Endothelial cell of umbilical vein (primary cell): ENCODE measurements at regions not wholly inside any gene's neighbourhood (a gene's known extent, or its start where the extent isn't known, plus 50 kb on each side); places are given as distances from the start of the nearest gene placed in this dataset.

Source experiments
- BruUV-seq: library from RNA; stranded (reverse); fragments of 400-500 nt; replicated peaks from 2 replicates; lab custom pipeline; 2021; lab: Mats Ljungman, UMichigan
- CTCF ChIA-PET: fragments of 300-600, 350-600 bp; sonication (Branson Sonifier 250); formaldehyde crosslinking; loops from one replicate; lab custom pipeline; 2021; ENCODE audit warnings: antibody characterized with exemption, inconsistent platforms; lab: Charles Lee
- POLR2A ChIA-PET: fragments of 300-600, 350-600 bp; sonication (Branson Sonifier 250); formaldehyde crosslinking; loops from one replicate; lab custom pipeline; 2021; ENCODE audit warnings: antibody characterized with exemption, inconsistent platforms; lab: Charles Lee
- DNase-seq: peaks from one replicate; pipeline ENCODE4 v3.0.0-alpha.2; 2011; ENCODE audit warnings: low read depth, low spot score
- FAIRE-seq: peaks from 2 replicates; lab custom pipeline; 2011; peaks lifted over from hg19 to GRCh38; lab: Jason Lieb, UNC
- H2AFZ ChIP-seq: 2 replicates; pipeline ENCODE4 v1.6.0; 2012; ENCODE audit warnings: low read depth, low read length, control low read depth, inconsistent platforms
- H3K27ac ChIP-seq: 2 replicates; pipeline ENCODE4 v1.5.1; 2011; ENCODE audit warnings: low read depth, mild to moderate bottlenecking, control low read depth, low read length, moderate library complexity; ENCODE audit not compliant: insufficient read depth
- H3K27me3 ChIP-seq, 2 experiments: 2 replicates each; pipeline versions ENCODE4 v1.6.0 to v1.6.1; 2011; ENCODE audit warnings: low read length in 2 of 2, mixed read lengths in 1 of 2; ENCODE audit not compliant: control insufficient read depth in 2 of 2, insufficient read depth in 2 of 2
- H3K36me3 ChIP-seq, 2 experiments: 2 replicates in 1 of 2; 3 replicates in 1 of 2; pipeline ENCODE4 v1.5.1; 2011; ENCODE audit warnings: low read length in 2 of 2, mild to moderate bottlenecking in 1 of 2, moderate library complexity in 1 of 2; ENCODE audit not compliant: control insufficient read depth in 2 of 2, insufficient read depth in 2 of 2; ENCODE audit errors: extremely low read depth in 1 of 2
- H3K4me1 ChIP-seq: 3 replicates; pipeline ENCODE4 v1.5.1; 2011; ENCODE audit warnings: mild to moderate bottlenecking, low read length; ENCODE audit not compliant: control insufficient read depth, insufficient read depth; ENCODE audit errors: extremely low read depth
- H3K4me2 ChIP-seq: 2 replicates; pipeline ENCODE4 v1.6.1; 2011; ENCODE audit warnings: low read length, control low read depth, mixed read lengths; ENCODE audit not compliant: insufficient read depth
- H3K4me3 ChIP-seq, 3 experiments: fragments of 200-600 bp in 1 of 3; sonication (generic), shearing (Covaris generic) in 1 of 3; replicated peaks in 1 of 3; 2 replicates each; pipeline ENCODE4 v1.5.1; 2011 to 2016; ENCODE audit warnings: control low read depth in 3 of 3, low read length in 3 of 3, mild to moderate bottlenecking in 2 of 3, inconsistent platforms in 1 of 3, low read depth in 1 of 3, moderate library complexity in 1 of 3; ENCODE audit not compliant: insufficient read depth in 1 of 3
- H3K79me2 ChIP-seq: 2 replicates; pipeline ENCODE4 v1.6.0; 2012; ENCODE audit warnings: low read length, inconsistent platforms; ENCODE audit not compliant: control insufficient read depth, insufficient read depth
- H3K9ac ChIP-seq: replicated peaks from 2 replicates; pipeline ENCODE3; 2011; ENCODE audit warnings: low read length, control low read depth; ENCODE audit not compliant: insufficient read depth; ENCODE audit errors: extremely low read depth
- H3K9me1 ChIP-seq: replicated peaks from 3 replicates; pipeline ENCODE4 v1.6.0; 2011; ENCODE audit warnings: mild to moderate bottlenecking, low read length; ENCODE audit not compliant: control insufficient read depth, insufficient read depth; ENCODE audit errors: extremely low read depth
- H3K9me3 ChIP-seq: replicated peaks from 2 replicates; pipeline ENCODE4 v1.5.1; 2012; ENCODE audit warnings: low read length, inconsistent platforms; ENCODE audit not compliant: control insufficient read depth, insufficient read depth
- H4K20me1 ChIP-seq: replicated peaks from 2 replicates; pipeline ENCODE3; 2011; ENCODE audit warnings: mild to moderate bottlenecking, low read length; ENCODE audit not compliant: control insufficient read depth, insufficient read depth; ENCODE audit errors: extremely low read depth
- EZH2 ChIP-seq: IDR thresholded peaks from 2 replicates; pipeline ENCODE4 v1.6.1; 2012; ENCODE audit warnings: borderline replicate concordance, low read depth, mild to moderate bottlenecking, moderate library complexity, low read length, inconsistent platforms; ENCODE audit not compliant: severe bottlenecking
- FOS ChIP-seq: IDR thresholded peaks from 2 replicates; pipeline ENCODE4 v1.6.1; 2011; ENCODE audit warnings: mild to moderate bottlenecking, low read length, moderate library complexity, borderline replicate concordance; ENCODE audit not compliant: insufficient read depth
- GATA2 ChIP-seq: IDR thresholded peaks from 2 replicates; pipeline ENCODE4 v1.7.0; 2011; ENCODE audit warnings: low read depth, mild to moderate bottlenecking, moderate library complexity, mixed read lengths, low read length; ENCODE audit not compliant: insufficient read length, insufficient read depth
- MYC ChIP-seq: IDR thresholded peaks from one replicate; pipeline ENCODE4 v1.6.1; 2011; ENCODE audit warnings: mild to moderate bottlenecking, low read depth, low read length
- POLR2A ChIP-seq: IDR thresholded peaks from 2 replicates; pipeline ENCODE4 v1.6.1; 2012; ENCODE audit warnings: low read depth, mild to moderate bottlenecking, control low read depth, low read length
- POLR2AphosphoS5 ChIP-seq: IDR thresholded peaks from 2 replicates; pipeline ENCODE4 v1.6.1; 2012; ENCODE audit warnings: low read depth, mild to moderate bottlenecking, control low read depth, low read length, moderate library complexity; ENCODE audit not compliant: insufficient read depth
- dilution Hi-C: fragments of 300-500 bp; cut with MboI; formaldehyde crosslinking; loops from one replicate; pipeline ENCODE4 v1.15.0; 2019; ENCODE audit warnings: low sequenced_read_pairs; ENCODE audit not compliant: extremely low pct_ligation_motif_present
- intact Hi-C: fragments of 100-400 bp; cut with micrococcal nuclease; formaldehyde crosslinking; loops from one replicate; pipeline ENCODE4 v1.10.0; 2022
- TF ChIP-seq, protein P1 (sequence below), 2 donors: IDR thresholded peaks; 1 replicate in 1 of 2; 2 replicates in 1 of 2; pipeline ENCODE4 v1.5.1; 2011; ENCODE audit warnings: low read length in 2 of 2, mild to moderate bottlenecking in 2 of 2, moderate library complexity in 2 of 2, control low read depth in 1 of 2, inconsistent platforms in 1 of 2, low read depth in 1 of 2; ENCODE audit not compliant: insufficient read depth in 1 of 2; ENCODE audit errors: extremely low read depth in 1 of 2
- TF ChIP-seq, protein P2 (sequence below): IDR thresholded peaks from 2 replicates; pipeline ENCODE4 v1.6.1; 2011; ENCODE audit not compliant: insufficient read depth, insufficient read length

DNA sequence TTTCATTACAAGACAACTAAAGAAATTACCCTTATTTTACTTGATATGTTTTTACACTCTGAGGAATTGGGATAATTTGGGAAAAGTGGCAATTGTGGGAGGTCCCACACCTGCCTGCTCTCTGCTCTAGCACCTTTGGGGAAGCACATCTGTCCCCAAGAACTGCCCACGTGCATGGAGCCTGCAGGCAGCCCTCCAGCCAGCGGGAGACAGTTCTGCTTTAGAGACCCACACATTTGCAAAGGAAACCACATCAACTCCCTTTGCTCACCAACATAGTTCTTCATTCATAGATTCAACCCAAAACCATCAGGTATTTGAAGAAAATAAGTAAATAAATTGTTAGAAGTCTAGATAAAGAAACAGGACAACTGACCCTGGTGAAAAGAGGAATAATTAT is 239.9 kb upstream of the ID2 start:
- H4K20me1 ChIP-seq = no peaks in the 10 kb centered on the region
- TF ChIP-seq, protein P1, sequence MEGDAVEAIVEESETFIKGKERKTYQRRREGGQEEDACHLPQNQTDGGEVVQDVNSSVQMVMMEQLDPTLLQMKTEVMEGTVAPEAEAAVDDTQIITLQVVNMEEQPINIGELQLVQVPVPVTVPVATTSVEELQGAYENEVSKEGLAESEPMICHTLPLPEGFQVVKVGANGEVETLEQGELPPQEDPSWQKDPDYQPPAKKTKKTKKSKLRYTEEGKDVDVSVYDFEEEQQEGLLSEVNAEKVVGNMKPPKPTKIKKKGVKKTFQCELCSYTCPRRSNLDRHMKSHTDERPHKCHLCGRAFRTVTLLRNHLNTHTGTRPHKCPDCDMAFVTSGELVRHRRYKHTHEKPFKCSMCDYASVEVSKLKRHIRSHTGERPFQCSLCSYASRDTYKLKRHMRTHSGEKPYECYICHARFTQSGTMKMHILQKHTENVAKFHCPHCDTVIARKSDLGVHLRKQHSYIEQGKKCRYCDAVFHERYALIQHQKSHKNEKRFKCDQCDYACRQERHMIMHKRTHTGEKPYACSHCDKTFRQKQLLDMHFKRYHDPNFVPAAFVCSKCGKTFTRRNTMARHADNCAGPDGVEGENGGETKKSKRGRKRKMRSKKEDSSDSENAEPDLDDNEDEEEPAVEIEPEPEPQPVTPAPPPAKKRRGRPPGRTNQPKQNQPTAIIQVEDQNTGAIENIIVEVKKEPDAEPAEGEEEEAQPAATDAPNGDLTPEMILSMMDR (IDR thresholded peaks at IDR 0.05; ENCODE audit: extremely low read depth in 1 of 2, insufficient read depth in 1 of 2, low read depth in 1 of 2, low read length in 2 of 2) = no peak
- TF ChIP-seq, protein P2, sequence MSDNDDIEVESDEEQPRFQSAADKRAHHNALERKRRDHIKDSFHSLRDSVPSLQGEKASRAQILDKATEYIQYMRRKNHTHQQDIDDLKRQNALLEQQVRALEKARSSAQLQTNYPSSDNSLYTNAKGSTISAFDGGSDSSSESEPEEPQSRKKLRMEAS = no peak
- TF ChIP-seq POLR2A = no peak
- TF ChIP-seq EZH2 = no peak
- no peak for TF ChIP-seq FOS
- no peak for TF ChIP-seq MYC
- no peak overlapping the region for H2AFZ ChIP-seq
- no peaks in the 10 kb centered on the region for H3K79me2 ChIP-seq
- no peak for FAIRE-seq
- H3K27ac ChIP-seq = no peak overlapping the region
- dilution Hi-C loops (no loop called here), intact Hi-C loops (no loop called here)
- no peaks in the 10 kb centered on the region for H3K9me1 ChIP-seq
- ChIA-PET POLR2A (no interaction called here), CTCF (no interaction called here)
- no peak overlapping the region for H3K4me2 ChIP-seq
- peaks cover 5% of the 10 kb centered on the region for H3K9me3 ChIP-seq
- H3K36me3 ChIP-seq = no peaks in the 10 kb centered on the region
- no peaks in the 10 kb centered on the region for H3K27me3 ChIP-seq
- no peaks in the 10 kb centered on the region for H3K4me1 ChIP-seq
- no peak for DNase-seq
- no peak overlapping the region for H3K9ac ChIP-seq
- no peak overlapping the region for H3K4me3 ChIP-seq
- no TSS peak for BruUV-seq

DNA sequence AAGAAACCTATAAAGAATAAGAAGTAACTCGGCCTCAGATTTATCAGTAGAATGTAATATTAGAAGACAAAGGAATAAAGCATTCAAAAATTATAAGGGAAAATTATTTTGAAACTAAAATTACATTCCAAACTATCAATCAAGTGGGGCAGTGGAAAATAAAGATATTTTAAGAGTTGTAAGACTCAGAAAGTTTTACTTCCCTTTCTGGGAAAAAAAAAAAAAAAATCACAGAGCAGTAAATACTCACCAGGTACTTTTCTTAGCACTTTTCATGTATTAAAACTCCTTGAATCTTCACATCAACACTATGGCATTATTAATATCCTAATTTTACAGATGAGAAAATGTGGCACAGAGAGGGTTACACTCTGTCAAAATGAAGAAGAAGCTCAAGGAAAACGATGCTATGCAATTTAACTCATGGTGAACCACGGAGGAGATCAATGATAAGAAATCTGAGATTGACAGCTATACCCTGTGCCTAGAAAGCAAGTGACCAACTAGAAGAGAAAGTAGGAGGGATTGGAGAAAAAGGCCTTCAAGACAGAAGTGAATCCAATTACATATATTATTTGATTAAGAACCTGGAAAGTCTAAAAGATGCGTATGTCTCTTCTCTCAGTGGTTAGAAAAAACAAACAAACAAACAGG is 238.9 kb upstream of the ID2 start:
- intact Hi-C loops (no loop called here), dilution Hi-C loops (no loop called here)
- Histone ChIP-seq H2AFZ (no peak overlapping the region), H3K36me3 (no peaks in the 10 kb centered on the region), H3K27me3 (no peaks in the 10 kb centered on the region), H4K20me1 (no peaks in the 10 kb centered on the region), H3K9ac (no peak overlapping the region), H3K79me2 (no peaks in the 10 kb centered on the region), H3K4me2 (no peak overlapping the region), H3K9me3 (peaks cover 5% of the 10 kb centered on the region), H3K4me1 (no peaks in the 10 kb centered on the region), H3K27ac (no peak overlapping the region), H3K9me1 (no peaks in the 10 kb centered on the region), H3K4me3 (no peak overlapping the region)
- POLR2A ChIA-PET = no interaction called here
- FAIRE-seq (no peak), DNase-seq (no peak)
- TF ChIP-seq FOS (no peak), POLR2AphosphoS5 (no peak), MYC (no peak), POLR2A (no peak), GATA2 (no peak), EZH2 (no peak)
- TF ChIP-seq, protein P2 = no peak
- TF ChIP-seq, protein P1 (IDR thresholded peaks at IDR 0.05; ENCODE audit: extremely low read depth in 1 of 2, insufficient read depth in 1 of 2, low read depth in 1 of 2, low read length in 2 of 2) = no peak
- BruUV-seq = no TSS peak
- CTCF ChIA-PET = no interaction called here
